Activated B cell treated with CpG ODN at 0.5 μM for 24 hours (primary cell): ENCODE measurements at regions not wholly inside any gene's neighbourhood (a gene's known extent, or its start where the extent isn't known, plus 50 kb on each side); places are given as distances from the start of the nearest gene placed in this dataset.
A peak's percentile ranks its signal among the peaks of the same experiment; 100 is the strongest.

ENCODE experiments used
- ATAC-seq: fragments of 200-7000 bp; cut with Tn5 transposase; one replicate; pipeline ENCODE4 v1.10.0; 2021; ENCODE audit warnings: low read depth, mild to moderate bottlenecking, moderate library complexity
- CTCF ChIA-PET: fragments of 350-600 bp; sonication (Branson Sonifier 250); formaldehyde crosslinking; loops from one replicate; lab custom pipeline; 2021; ENCODE audit warnings: antibody characterized with exemption; lab: Charles Lee
- POLR2A ChIA-PET: fragments of 350-600 bp; sonication (Branson Sonifier 250); formaldehyde crosslinking; loops from one replicate; lab custom pipeline; 2021; ENCODE audit warnings: antibody characterized with exemption; lab: Charles Lee
- DNase-seq: peaks from one replicate; pipeline ENCODE4 v3.0.0; 2022
- H3K27ac Mint-ChIP-seq: one replicate; pipeline ENCODE4 v1.8.0; 2020; ENCODE audit warnings: mixed read lengths
- H3K27me3 Mint-ChIP-seq: one replicate; pipeline ENCODE4 v1.8.0; 2021; ENCODE audit warnings: mixed read lengths
- H3K36me3 Mint-ChIP-seq: one replicate; pipeline ENCODE4 v1.8.0; 2021; ENCODE audit warnings: low read depth, mixed read lengths
- H3K4me1 Mint-ChIP-seq: one replicate; pipeline ENCODE4 v1.8.0; 2021; ENCODE audit warnings: mixed read lengths
- H3K4me3 Mint-ChIP-seq: one replicate; pipeline ENCODE4 v1.8.0; 2020; ENCODE audit warnings: mild to moderate bottlenecking, mixed read lengths
- H3K9me3 Mint-ChIP-seq: one replicate; pipeline ENCODE4 v1.8.0; 2020; ENCODE audit warnings: mixed read lengths
- CTCF ChIP-seq: fragments of 200-600 bp; IDR thresholded peaks from one replicate; pipeline ENCODE4 v1.8.0; 2022; ENCODE audit warnings: antibody characterized with exemption, mild to moderate bottlenecking
- intact Hi-C: fragments of 100-400 bp; cut with micrococcal nuclease; formaldehyde crosslinking; loops from one replicate; pipeline ENCODE4 v1.15.1; 2024

- no peaks in the 10 kb centered on the region for H3K36me3 Mint-ChIP-seq
- no peak for DNase-seq
- H3K9me3 Mint-ChIP-seq = no peaks in the 10 kb centered on the region
- no peak overlapping the region for H3K4me3 Mint-ChIP-seq
- ChIA-PET CTCF (interaction anchor here (1.0 kb wide), 1 partner anchor 10 kb away, joined by 3 read pairs; no protein-coding TSS in a partner anchor), POLR2A (no interaction called here)
- peaks cover 4% of the 10 kb centered on the region for H3K27me3 Mint-ChIP-seq
- no peaks in the 10 kb centered on the region for H3K4me1 Mint-ChIP-seq
- no peak for TF ChIP-seq CTCF
- H3K27ac Mint-ChIP-seq = no peak overlapping the region
- no peak for ATAC-seq
- intact Hi-C loops = no loop called here
Measured at GRCh38 chr11:25970726-25971508, 361.0 kb upstream of the ANO3 start.

GRCh38 chr11:25980091-25980490 is 351.8 kb upstream of the ANO3 start:
- H3K4me3 Mint-ChIP-seq = no peak overlapping the region
- no peak for TF ChIP-seq CTCF
- intact Hi-C loops = no loop called here
- H3K36me3 Mint-ChIP-seq = no peaks in the 10 kb centered on the region
- ATAC-seq (no peak), DNase-seq (no peak)
- ChIA-PET POLR2A (no interaction called here), CTCF (interaction anchor here (1.4 to 6.9 kb wide), 2 partner anchors 153 to 248 kb away, joined by 6 to 86 read pairs; no protein-coding TSS in a partner anchor)
- H3K4me1 Mint-ChIP-seq = peaks cover 25% of the 10 kb centered on the region
- no peak overlapping the region for H3K27ac Mint-ChIP-seq
- H3K27me3 Mint-ChIP-seq = no peaks in the 10 kb centered on the region
- no peaks in the 10 kb centered on the region for H3K9me3 Mint-ChIP-seq

GRCh38 chr11:25981998-25982397 is 349.9 kb upstream of the ANO3 start:
- H3K4me1 Mint-ChIP-seq = peaks cover 27% of the 10 kb centered on the region
- peak overlapping the region; percentile 43 for H3K27ac Mint-ChIP-seq
- ChIA-PET POLR2A (interaction anchor here (0.6 to 1.1 kb wide), 4 partner anchors 27 to 261 kb away, joined by 3 to 6 read pairs (median 6); no protein-coding TSS in a partner anchor), CTCF (interaction anchor here (0.7 to 6.9 kb wide), 38 partner anchors 9 to 524 kb away, joined by 3 to 86 read pairs (median 4); no protein-coding TSS in a partner anchor)
- H3K36me3 Mint-ChIP-seq = no peaks in the 10 kb centered on the region
- DNase-seq (no peak), ATAC-seq (peak; percentile 71)
- H3K27me3 Mint-ChIP-seq = no peaks in the 10 kb centered on the region
- intact Hi-C loops = loop anchor here (1.0 to 2.0 kb wide), 5 partner anchors 105 to 1505 kb away; no protein-coding TSS in a partner anchor
- TF ChIP-seq CTCF = no peak
- H3K4me3 Mint-ChIP-seq = peak overlapping the region; percentile 47
- no peaks in the 10 kb centered on the region for H3K9me3 Mint-ChIP-seq

- Mint-ChIP-seq H3K36me3 (no peaks in the 10 kb centered on the region), H3K4me1 (peaks cover 27% of the 10 kb centered on the region), H3K9me3 (no peaks in the 10 kb centered on the region), H3K27me3 (no peaks in the 10 kb centered on the region), H3K4me3 (no peak overlapping the region), H3K27ac (no peak overlapping the region)
- no peak for ATAC-seq
- no peak for TF ChIP-seq CTCF
- ChIA-PET POLR2A (no interaction called here), CTCF (interaction anchor here (1.0 to 6.9 kb wide), 5 partner anchors 150 to 294 kb away, joined by 7 to 86 read pairs (median 14); no protein-coding TSS in a partner anchor)
- intact Hi-C loops = loop anchor here (2.0 kb wide), 2 partner anchors 104 to 1504 kb away; no protein-coding TSS in a partner anchor
- DNase-seq = no peak
Measured at GRCh38 chr11:25983280-25983679, 348.6 kb upstream of the ANO3 start.

- no peak for ATAC-seq
- CTCF ChIA-PET = no interaction called here
- no peak for DNase-seq
- H3K4me3 Mint-ChIP-seq = no peak overlapping the region
- no peaks in the 10 kb centered on the region for H3K9me3 Mint-ChIP-seq
- no peaks in the 10 kb centered on the region for H3K27me3 Mint-ChIP-seq
- intact Hi-C loops = no loop called here
- no peak overlapping the region for H3K27ac Mint-ChIP-seq
- no peaks in the 10 kb centered on the region for H3K36me3 Mint-ChIP-seq
- POLR2A ChIA-PET = no interaction called here
- H3K4me1 Mint-ChIP-seq = peaks cover 16% of the 10 kb centered on the region
- TF ChIP-seq CTCF = no peak
Measured at GRCh38 chr11:25988178-25988577, 343.8 kb upstream of the ANO3 start.
